ENCODE measurements at regions not wholly inside any gene's neighbourhood (a gene's known extent, or its start where the extent isn't known, plus 50 kb on each side); places are given as distances from the start of the nearest gene placed in this dataset.

DNA sequence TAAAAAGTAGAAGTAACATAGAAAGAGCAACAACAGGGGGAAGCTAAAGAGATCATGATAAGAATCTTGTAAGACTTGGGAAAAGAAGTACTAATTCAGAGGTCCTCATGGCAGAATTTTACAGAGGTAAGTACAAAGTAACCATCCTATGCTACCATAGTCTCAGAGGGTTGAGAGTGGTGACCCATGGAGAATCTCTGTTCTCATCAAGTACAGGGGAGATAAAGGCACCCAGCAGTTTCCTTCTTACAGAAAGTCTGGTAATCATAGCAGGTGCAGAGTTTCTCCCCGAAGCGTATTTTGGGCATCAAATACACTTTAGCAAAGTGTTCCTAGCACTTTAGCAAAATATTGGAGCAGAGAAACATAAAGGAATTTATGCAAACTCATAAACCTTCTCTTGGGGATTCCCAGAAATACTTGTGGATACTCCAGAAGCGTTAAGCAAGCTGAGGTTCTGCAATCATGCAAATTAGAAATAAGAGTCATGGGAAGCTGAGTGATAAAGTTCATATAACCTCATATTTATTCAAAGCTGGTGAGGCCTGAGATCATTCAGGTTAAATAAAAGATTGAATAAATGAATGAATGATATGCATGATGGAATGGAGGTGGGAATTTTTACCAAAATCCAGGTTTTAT lies 101.0 kb upstream of the SMC2 start:
- TF ChIP-seq, protein P1, sequence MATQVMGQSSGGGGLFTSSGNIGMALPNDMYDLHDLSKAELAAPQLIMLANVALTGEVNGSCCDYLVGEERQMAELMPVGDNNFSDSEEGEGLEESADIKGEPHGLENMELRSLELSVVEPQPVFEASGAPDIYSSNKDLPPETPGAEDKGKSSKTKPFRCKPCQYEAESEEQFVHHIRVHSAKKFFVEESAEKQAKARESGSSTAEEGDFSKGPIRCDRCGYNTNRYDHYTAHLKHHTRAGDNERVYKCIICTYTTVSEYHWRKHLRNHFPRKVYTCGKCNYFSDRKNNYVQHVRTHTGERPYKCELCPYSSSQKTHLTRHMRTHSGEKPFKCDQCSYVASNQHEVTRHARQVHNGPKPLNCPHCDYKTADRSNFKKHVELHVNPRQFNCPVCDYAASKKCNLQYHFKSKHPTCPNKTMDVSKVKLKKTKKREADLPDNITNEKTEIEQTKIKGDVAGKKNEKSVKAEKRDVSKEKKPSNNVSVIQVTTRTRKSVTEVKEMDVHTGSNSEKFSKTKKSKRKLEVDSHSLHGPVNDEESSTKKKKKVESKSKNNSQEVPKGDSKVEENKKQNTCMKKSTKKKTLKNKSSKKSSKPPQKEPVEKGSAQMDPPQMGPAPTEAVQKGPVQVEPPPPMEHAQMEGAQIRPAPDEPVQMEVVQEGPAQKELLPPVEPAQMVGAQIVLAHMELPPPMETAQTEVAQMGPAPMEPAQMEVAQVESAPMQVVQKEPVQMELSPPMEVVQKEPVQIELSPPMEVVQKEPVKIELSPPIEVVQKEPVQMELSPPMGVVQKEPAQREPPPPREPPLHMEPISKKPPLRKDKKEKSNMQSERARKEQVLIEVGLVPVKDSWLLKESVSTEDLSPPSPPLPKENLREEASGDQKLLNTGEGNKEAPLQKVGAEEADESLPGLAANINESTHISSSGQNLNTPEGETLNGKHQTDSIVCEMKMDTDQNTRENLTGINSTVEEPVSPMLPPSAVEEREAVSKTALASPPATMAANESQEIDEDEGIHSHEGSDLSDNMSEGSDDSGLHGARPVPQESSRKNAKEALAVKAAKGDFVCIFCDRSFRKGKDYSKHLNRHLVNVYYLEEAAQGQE (IDR thresholded peaks at IDR 0.05; ENCODE audit: low read depth): no peak
- no peak for TF ChIP-seq NFIC (IDR thresholded peaks at IDR 0.05)
- no peak for TF ChIP-seq CEBPB (IDR thresholded peaks at IDR 0.05)
- no peak for TF ChIP-seq EGR1 (IDR thresholded peaks at IDR 0.05)
- TF ChIP-seq RAD21 (IDR thresholded peaks at IDR 0.05; ENCODE audit: low read depth): no peak
- no peak for TF ChIP-seq CREB1 (IDR thresholded peaks at IDR 0.05; ENCODE audit: low read depth)
- no peak for TF ChIP-seq TCF12 (IDR thresholded peaks at IDR 0.05; ENCODE audit: low read depth)
- TF ChIP-seq, protein P2, sequence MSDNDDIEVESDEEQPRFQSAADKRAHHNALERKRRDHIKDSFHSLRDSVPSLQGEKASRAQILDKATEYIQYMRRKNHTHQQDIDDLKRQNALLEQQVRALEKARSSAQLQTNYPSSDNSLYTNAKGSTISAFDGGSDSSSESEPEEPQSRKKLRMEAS (IDR thresholded peaks at IDR 0.05): no peak
- TF ChIP-seq YY1 (IDR thresholded peaks at IDR 0.05; ENCODE audit: low read depth): no peak
- no peak for TF ChIP-seq TAF1 (IDR thresholded peaks at IDR 0.05; ENCODE audit: low read depth)
- TF ChIP-seq TEAD4 (IDR thresholded peaks at IDR 0.05): no peak
